ENCODE measurements at regions not wholly inside any gene's neighbourhood (a gene's known extent, or its start where the extent isn't known, plus 50 kb on each side); places are given as distances from the start of the nearest gene placed in this dataset.

GRCh38 chr6:99138445-99138844 lies 190.7 kb upstream of the FBXL4 start:
- no peak for DNase-seq

GRCh38 chr6:99137314-99137713 lies 189.6 kb upstream of the FBXL4 start:
- DNase-seq: no peak

DNA sequence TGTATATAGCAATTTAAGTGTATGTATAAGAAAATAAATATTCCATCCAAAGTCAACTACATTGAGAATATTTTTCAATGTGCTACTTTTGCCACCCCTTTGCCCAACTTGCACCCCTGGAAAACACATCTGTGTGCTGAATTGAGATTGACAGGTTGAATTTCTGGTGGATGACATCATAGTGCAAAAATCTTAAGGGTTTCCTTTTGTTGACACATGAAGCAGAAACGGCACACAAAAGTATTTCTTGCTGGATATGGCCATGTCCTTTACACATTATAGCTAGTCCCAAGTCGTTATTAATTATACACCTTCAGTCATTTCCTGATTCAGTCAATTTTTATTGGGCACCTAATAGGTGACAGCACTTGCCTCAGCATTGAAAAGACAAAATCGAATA lies 188.7 kb upstream of the FBXL4 start:
- no peak for DNase-seq

- DNase-seq: no peak
These were observed 184.4 kb upstream of the FBXL4 start for GRCh38 chr6:99132026-99132635.

DNA sequence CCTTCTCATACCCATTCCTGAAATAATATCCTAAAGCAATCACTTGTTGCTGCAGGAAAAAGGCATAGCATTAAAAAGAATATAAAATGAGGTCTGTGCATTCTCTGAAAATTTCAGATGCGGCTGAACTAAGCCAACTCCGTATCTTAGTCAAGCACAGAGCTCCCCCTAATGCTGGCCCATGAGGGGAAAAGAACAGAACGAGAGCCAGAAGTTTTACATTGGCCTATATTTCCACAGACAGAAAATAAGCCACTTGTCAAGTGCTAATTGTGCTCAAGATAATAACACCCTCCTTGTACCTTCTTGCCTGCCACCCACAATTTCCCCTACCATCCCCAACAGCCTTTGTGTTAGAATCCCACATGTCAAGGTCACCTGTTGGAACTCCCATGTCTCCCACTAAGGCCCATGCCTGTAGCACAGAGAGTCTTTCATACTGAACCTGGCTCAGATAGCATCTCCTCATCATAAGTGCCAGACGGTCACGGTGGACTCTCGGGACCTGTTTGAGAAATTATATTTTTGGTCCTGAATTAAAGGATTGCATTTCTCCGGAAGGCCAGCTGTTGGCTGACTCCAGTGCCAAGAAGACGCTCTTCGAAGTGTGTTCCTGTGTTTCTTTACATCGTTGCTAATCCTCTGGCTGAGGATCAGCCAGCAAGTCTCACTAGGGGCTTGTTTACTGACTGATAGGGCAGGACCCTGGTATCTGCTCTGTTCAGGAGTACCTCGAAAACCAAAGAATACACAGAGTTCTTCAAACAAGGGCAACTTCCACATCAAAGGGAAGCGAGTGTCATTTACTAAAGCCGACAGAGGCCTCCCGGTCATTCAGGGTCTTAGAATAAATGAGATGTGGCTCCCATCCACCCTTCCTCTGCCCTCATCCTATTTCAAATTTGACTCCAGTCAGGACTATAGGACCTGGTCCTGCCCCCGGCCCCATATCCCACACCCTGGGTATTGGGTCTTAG lies 183.4 kb upstream of the FBXL4 start:
- no peak for DNase-seq

GRCh38 chr6:99129835-99130234 lies 182.1 kb upstream of the FBXL4 start:
- DNase-seq: no peak

- no peak for DNase-seq
These were observed 174.0 kb upstream of the FBXL4 start for GRCh38 chr6:99121748-99122147.

DNA sequence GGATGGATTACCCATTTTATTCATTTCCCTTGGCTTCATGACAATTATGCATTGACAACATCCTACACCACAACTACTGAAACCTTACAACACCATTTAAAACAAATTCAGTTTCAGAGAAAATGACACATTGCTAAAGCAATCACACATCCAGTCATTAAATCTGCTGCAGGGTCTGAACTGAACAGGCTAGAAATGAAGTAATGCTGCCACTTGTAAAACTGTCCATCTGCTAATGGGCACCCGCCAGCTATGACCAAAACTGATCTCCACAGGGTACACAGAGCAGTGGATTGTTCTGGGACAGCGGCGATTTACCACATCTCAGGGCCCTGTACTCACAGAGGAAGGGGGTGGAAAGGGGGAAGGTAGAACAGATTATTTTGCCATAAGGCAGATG lies 172.9 kb upstream of the FBXL4 start:
- no peak for DNase-seq

- DNase-seq: peak; percentile 20
These were observed 171.6 kb upstream of the FBXL4 start for GRCh38 chr6:99119109-99120031.

DNA sequence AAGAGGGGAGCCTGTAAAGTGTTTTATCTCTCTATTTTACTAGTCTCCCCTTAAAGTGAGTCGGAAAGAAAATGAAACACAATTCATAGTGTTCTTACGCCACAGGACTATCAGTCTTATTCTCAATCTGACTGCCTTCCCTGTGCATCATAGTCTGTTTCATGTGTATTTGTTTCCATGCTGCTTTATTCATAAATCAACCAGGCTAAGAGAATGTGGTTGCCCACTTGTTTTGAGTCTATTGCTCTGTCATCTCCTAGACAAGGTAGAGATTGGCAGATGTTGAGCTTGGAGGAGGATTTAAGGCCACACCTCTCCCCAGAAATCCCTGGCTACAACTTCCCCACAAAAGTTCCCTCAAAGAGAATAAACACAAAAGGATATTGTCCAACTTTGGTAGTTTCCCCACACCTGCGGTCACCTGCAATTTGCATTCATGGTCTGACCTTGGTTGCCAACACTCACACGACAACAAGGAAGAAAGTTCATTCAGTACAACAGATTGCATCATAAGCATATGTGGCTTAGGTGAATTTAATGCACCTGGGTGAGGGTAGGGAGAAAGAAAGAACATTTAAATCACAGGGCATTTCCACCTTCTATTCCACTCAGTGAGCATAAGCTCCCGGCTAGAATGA lies 167.1 kb upstream of the FBXL4 start:
- no peak for DNase-seq

- DNase-seq: no peak
These were observed 163.8 kb upstream of the FBXL4 start for GRCh38 chr6:99111590-99111989.

DNA sequence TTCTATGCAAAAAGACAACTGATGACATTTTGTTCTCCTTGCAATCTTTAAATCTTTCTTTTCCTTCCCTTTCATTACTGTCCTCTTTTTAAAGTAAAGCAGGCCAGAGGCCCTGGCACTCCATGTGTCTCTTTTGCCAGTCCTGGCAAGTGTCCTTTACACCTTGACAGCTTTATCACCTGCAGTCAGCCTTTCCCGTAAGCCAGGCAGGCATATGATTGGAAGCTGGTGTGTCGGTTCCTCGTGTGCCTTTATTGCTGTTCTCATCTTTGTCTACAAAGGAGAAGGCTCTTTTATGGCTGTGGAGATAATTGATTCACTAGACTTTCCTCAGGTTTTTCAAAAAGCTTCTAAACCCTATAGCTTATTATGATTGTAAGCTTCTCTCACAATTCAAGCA lies 162.3 kb upstream of the FBXL4 start:
- DNase-seq: no peak

DNA sequence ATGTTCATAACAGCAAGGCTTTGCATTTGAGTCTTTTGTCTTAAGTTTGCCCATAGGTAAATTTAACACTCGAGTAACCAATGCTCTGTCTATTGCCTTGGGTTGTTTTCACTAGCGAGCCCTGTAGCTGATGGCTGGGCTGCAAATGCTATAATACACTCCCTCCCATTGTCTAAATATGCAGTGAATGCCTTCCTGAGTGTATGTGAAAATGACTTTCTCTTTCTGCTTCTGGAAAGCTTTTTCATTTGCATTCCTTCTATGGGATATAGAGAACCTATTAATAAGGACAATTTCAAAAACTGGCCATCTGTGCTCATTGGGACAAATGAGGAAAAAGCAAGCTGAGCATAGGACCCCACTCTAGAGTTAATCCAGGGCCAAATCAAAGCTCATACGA lies 156.5 kb upstream of the FBXL4 start:
- DNase-seq: no peak

DNA sequence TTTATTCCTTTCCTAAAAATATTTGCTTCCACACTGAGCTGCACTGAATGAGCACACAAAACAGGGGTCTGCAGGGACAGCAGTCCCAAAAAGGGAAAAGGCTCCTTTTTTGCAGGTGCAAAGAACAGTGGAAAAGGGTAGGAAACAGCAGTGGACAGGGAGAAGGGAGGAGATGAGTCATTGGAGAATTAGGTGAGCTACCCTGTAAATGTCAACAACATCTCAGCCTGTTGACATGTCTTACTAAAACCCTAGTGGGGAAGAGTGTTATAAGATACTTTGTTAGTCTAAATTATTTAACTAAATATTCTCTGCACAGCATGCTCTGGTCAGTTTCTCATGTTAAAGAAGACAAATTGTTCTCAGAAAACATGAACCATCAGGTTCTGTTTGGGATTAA lies 151.5 kb upstream of the FBXL4 start:
- DNase-seq: no peak

GRCh38 chr6:99096170-99096569 lies 148.4 kb upstream of the FBXL4 start:
- DNase-seq: no peak

GRCh38 chr6:99093456-99094190 lies 145.9 kb upstream of the FBXL4 start:
- peak; percentile 33 for DNase-seq

DNA sequence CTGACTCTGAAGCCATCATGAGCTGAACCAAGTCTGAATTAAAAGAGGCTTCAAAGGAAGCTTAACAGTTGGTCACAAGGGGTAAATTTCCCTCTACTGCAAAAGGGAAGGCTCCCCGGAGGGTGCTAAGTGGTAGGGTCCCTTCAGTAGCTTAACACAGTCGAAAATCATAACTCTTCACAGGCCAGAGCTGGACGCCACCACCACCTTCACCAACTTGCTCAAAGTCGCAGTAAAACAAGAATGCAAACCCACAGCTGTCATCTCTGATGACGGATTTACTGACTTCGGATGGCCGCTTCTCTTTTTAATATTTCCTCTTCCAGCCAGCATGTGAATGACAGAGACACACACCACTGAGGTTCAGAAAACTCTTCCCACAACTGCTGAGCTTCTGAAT lies 144.7 kb upstream of the FBXL4 start:
- no peak for DNase-seq

GRCh38 chr6:99091985-99092384 lies 144.2 kb upstream of the FBXL4 start:
- DNase-seq: no peak

DNA sequence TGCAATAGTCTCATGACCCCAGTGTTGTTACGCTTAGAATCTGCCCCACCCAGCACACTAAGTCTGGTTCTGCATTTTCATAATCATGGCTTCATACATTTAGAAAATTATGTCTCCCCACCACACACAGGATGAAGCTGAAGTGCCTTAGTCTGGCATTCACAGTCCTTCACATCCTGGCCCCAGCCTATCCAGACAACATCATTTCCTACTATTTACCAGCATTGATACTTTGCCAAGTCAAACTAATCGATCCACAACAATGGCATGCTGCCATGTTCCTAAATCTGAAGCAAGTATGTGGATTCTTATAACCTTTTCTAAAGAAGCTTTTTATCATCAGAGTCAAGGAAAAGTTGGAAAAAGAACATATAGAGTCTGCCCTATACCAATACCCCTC lies 132.4 kb upstream of the FBXL4 start:
- no peak for DNase-seq

DNA sequence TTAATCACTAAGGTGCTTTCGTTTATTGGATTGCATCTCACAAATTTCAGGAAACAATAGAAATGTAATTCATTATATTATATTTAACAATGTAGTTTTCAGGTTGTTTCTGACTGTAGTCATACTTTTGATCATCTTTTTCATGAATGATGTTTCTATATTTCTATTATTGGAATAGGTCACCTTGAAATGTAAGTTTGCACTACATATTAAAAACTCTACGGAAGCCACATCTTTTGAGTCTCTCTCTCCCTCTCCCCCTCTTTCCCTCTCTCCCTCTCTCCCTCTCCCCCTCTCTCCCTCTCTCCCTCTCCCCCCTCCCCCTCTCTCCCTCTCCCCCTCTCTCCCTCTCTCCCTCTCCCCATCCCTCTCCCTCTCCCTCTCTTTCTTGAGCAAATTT lies 131.3 kb upstream of the FBXL4 start:
- DNase-seq: no peak

DNA sequence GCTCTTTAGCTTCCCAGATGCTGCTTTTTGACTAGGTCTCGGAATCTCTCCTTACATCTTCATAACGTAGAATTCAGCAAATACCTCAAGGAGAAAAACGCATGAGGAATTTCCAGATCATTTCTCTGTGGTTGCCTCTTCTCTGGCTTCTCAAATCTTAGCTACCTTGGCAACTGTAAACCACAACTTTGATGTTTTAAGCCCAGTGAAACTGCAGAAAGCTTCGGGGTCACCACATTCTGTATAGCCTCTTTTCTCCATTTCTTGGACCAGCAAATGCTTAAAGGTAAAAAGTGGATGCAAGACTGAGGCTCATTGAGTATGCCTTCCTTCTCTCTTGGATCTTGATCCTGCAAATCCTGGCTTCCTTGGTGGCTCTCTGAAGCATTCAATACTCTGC lies 125.5 kb upstream of the FBXL4 start:
- no peak for DNase-seq

GRCh38 chr6:99066044-99066443 lies 118.3 kb upstream of the FBXL4 start:
- DNase-seq: no peak

Measured in right kidney (tissue), 1 donor.